Middle frontal gyrus (tissue), 1 donor: ENCODE measurements at regions not wholly inside any gene's neighbourhood (a gene's known extent, or its start where the extent isn't known, plus 50 kb on each side); places are given as distances from the start of the nearest gene placed in this dataset.

ENCODE experiments used
- DNase-seq: peaks from one replicate; pipeline ENCODE4 v3.0.0-alpha.2; 2015; ENCODE audit warnings: low spot score; ENCODE audit errors: extremely low spot score

DNA sequence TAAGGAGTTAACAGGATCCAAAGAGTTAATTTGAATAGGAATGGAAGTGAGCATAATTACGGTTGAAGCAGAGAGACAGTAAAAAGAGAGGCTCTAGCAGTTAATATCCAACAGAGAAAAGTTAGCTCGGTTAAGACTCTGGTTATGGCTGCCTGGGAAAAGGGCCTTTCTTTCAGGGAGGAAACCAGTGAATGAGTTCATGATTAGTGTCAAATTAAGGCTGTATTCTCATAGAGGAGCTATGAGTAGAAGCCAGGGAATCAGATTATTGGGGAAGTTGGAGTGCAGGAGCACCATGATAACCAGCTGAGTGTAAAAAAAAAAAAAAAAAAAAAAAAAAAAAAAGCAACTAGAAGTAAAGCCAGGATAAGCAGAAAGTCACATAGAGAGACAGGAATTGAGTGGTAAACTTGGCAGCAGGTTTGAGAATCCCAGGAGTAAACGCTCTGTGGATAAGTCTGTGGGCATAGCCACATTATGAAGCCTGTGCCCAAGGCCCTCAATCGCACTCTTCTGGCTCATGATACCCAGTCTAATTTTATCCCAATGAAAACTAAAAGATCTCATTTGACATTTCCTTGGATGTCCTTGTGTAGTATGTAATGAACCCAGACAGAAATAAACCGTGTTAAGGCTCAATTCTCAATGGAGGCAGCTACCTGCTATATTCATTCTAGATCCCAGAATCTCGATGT, 372.6 kb upstream of the MPDZ start:
- DNase-seq = no peak

DNA sequence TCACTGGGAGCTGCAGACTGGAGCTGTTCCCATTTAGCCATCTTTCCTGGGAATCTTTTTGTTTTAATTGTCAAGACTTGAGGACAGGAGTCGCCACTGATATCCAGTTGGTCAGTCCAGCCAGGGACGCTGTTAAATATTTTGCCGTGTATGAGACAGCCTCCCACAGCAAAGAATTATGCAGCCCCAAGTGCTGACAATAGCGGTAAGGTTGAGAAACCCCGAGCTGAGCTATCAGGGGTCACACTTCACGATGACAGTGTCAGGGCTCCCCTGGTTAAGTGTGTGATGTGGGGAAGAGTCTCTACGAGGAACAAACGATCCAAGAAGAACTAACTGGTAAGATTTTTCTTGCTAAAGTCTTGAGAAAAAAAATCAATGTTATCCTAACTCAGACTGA, 372.0 kb upstream of the MPDZ start:
- DNase-seq = no peak

DNA sequence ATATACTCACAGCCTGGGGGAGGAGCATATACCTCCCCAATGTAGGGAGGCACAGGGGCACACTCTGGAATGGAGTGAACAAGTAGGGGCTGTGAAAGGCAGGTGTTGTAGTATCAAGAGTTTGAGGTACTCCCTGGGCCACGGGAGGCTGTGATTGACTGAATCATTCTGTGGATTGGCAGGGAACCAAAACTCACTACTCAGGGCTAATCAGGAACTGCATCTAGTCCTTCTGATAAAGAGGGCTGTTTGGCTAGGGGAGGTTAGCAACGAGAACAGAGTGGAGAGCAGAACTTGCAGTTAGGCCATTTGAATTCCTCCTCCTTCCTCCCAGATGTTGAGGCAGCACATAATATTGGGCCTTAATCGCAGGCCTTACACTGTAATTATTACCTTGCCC, 369.2 kb upstream of the MPDZ start:
- no peak for DNase-seq

DNA sequence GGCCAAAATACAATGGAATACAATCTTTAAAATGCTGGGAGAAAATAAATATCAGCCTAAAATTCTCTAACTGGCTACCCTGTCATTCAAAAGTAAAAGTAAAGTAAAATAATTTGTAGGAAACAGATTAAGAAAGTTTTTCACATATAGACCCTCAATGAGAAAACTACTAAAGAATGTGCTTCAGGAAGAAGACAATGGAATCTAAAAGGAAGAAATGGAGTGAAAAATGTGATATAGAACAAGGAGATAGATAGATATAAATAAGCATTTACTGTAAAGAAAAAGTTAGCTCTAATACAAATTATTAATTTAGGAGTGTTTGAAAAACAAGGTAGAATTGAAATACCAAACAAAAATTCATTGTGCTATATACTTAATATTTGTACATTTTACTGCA, 368.6 kb upstream of the MPDZ start:
- DNase-seq = no peak

DNA sequence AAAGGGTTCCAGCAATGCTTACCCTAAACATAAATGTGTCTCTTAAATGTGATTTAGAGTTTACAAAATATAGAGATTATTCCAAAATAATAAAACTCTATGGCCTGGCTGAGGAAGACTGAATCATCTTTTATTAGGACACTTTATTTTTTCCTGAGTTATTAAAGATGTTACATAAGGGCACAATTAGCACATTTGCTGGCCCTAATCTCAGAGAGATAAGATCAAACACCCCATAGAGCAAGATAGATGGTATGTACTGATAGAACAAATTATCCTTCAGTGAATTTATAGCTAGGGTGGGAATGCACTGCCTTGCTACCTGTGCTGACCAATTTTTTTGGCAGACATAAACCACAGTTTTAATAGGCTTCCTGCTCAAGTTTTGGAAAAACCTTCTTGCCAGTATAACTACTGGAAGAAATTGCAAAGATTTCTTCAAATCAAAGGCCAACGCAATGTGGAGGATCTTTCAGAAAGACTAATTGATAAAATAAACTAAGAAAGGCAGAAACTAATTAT, 367.1 kb upstream of the MPDZ start:
- no peak for DNase-seq

DNA sequence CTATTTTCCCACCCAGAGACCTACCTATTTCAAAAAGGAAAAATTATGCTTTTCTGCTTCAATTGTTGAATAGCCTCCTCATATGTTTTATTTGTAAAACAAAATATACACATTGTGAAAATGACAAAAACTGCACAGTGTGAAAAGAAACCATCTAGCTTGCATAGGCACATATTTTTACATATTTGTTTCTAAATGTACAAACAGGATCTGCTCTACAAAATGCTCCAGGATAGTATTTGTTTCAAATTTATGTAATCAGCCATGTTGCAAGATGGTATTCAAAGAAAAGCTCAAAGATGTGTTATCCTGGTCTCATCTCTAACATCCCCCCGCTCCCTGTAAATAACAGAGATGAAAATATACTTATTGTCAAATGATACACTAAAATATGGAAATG, 366.1 kb upstream of the MPDZ start:
- DNase-seq = no peak

DNA sequence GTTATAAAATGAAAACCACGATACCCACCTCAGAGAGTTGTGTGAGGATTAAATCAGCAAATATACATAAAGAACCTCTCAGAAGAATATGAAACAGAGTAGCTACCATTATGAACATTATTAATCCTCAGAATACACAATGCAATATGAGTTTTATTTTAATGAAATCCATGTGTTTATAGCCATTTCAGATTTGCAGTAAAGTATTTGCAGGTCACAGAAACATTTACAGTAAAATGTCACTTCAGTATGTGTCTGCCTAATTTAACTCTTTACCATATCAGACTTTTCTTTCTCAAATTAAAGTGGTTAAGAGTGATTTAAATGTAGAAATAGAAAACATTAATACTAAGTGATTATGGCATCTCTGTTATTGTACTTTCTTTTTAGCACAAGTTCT, 365.2 kb upstream of the MPDZ start:
- no peak for DNase-seq

DNA sequence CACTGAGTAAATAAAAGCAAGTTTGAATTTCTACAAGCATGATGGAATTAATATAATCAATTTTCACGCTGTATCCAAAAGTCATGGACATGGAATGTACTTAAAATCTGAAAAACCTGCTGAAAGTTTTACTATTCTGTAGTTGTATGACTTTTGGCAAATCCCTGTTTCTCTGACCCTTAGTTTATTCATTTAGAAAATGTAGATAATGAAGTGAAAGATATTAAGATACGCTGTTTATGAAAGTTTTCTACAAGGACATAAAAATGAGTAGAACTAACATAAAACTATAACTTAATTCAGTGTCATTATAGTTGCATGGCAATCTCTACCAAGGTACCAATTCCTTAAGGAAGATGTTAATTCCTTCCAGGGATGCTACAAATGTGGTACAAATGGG, 363.2 kb upstream of the MPDZ start:
- no peak for DNase-seq

DNA sequence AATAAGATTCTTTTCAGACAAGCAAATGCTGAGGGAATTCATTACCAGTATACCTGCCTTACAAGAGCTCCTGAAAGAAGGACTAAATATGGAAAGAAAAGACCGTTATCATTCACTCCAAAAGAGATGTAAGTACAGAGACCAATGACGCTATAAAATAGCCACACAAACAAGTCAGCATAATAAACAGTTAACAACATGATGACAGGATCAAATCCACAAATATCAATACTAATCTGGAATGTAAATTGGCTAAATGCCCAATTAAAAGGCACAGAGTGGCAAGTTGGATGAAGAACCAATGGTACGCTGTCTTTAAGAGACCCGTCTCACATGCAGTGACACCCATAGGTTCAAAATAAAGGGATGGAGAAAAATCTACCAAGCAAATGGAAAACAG, 349.6 kb upstream of the MPDZ start:
- no peak for DNase-seq

DNA sequence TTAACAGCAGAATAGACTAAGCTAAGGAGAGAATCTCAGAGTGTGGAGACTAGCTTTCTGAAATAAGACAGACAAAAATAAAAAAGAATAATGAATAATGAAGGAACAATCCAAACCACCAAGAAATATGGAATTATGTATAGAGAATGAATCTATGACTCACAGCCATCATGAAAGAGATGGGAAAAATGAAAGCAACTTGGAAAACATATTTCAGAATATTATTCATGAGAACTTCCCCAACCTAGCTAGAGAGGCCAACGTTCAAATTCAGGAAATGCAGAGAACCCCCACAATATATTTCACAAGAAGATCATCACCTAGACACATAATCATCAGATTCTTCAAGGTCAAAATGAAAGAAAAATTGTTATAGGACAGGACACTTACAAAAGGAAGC, 349.0 kb upstream of the MPDZ start:
- no peak for DNase-seq

DNA sequence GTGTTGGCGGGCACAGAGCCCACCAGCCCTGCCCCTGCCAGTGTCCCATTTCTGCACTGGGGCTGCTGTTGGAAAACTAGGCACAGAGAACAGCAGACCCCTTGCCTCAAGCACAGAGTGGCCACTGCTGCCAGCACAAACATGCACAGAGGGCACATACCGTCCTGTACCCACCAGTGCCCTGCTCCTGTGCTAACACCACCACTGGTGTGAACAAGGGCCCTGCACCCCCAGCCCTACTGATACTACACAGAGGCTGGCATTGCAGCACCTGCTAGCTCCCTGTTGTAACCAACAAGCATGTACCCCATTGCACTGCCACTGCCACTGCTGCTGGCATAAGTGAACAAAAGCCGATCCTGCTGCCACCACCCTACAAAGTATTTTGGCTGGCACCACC, 348.0 kb upstream of the MPDZ start:
- no peak for DNase-seq

DNA sequence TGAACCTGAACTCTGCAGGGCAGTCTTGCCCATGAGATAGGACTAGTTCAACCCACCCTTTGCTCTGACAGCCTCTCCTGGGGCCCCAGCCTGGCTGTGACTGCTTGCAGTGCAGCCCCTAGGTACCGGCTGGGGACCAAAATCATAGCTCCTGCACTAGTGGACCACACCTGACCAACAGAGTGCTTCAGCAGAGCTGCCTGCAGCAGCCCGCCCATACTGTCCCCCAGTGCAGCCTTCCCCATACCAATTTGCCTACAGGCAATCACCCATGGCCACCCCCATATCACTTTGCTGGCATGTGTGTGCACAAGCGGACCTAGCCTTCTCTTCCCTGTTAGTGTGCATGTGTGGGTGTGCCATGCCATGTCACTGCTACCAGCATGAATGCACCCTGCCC, 347.6 kb upstream of the MPDZ start:
- no peak for DNase-seq

DNA sequence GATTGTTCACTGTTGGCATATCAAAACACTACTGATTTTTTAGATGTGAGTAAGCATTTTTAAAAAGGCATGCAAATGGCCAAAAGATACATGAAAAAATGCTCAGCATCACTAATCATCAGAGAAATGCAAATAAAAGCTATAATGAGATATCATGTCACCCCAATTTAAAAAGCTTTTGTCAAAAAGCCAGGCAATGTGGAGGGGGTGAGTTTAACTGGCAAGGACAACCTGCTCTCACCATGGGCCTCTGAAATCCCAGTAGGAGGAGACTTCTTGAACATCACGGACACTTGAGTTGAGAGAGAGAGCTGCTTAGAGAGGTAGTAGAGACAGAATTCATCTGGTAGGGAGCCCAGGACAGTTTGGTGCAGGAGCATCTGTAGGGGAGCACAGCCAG, 347.1 kb upstream of the MPDZ start:
- DNase-seq = no peak

DNA sequence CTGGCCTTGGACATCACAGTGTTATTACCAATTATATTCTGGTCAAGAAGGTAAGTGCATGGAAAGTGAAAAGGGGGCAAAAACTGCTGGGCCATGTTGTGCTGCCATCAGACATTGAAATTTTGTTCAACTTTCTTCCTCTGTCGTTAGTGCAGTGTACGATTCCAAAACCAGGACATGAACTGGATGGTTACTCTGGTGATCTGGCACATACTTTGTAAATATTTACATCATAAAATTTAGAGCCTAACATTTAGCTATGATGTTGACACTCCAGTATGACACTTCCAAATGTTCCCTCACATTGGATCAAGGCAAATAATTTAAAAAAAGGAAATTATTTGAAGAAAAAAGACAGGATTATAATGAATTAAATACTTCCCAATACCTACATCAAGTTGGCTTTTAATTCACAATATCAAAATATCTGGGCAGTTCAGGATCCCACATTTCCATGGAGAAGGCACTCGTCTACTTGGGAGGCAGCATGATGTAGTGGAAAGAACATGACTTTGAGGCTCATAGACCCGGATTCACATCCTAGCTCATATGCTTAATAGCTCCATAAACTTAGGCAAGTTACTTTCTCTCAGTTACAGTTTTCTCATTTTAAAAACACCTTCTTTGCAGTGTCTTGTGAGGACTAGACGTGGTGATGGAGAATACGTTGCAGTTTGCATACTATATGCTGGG, 342.5 kb upstream of the MPDZ start:
- no peak for DNase-seq

DNA sequence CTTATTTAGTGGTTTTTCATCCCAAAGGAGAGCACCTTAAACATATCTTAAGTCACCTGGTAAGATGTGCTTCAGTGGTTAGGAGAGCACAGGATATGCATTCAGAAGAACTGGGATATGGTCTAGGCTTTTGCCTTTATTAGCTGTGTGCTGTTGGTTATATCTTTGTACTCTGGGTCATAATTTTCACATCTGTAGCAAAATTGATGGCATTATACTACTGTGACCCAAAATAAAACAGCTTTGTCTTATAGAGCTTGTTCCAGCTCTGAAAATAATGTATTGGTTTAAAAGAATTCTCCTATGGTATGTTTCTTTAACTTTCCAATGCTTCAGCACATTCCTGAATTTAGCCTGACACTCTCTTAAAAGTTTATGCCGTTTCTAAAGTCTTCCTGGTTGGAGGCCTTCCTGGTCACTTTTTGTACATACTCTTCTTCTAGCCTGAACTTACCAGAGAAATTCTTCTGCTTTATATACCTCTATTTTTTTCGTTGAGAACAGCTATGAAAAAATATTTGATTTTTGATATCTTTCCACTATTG, 337.1 kb upstream of the MPDZ start:
- DNase-seq = no peak

DNA sequence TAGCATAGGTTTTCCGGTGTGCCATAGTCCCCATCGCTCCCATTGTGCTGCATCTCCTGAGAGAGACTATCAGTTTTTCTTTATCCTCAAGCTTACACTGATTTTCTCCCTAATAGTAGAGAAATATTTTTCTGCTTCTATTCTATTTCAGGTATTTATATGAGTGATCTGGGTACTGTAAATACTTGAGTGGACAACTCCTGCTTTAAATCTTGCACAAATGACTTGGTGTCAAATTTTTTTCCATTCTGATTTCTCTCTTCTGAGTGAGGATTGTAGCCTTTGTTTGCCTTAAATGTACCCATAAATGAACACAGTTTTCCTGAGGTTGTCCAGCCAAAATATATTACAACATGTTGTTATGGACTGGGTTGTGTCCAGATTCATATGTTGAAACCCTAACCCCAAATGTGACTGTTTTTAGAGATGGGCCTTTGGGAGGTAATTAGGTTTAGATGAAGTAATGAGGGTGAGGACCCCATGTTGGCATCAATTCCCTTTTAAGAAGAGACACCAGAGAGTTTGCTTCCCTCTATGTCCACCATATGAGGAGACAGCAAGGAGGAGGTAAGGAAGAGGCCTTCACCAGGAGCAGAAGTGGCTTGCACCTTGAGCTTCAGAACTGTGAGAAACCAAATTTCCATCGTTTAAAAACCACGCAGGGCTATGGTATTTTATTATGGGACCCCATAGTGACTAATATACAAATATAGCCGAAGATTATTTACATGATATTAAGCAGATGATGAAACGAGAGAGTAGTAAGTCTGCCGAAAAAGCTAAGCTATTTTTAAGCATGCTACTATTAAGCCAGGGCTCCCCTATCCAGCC, 336.4 kb upstream of the MPDZ start:
- DNase-seq = no peak

DNA sequence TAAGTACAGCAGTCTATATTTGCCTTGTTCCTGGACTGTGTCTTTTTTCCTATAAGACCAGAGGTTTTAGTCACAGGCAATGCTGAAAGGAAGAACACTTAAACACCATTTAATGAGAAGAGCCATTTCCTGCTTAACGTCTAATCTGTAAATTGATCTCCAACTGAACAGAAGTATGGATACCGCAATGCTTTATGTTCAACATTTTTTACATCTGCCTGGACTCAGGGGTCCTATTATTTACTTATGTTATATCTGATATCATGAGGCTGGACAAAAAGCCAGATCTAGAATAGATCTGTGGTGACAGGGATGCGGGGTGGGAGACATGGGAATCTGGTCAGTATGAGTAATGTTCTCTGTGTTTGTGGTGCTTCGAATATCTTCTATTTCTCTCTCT, 334.6 kb upstream of the MPDZ start:
- DNase-seq = no peak

DNA sequence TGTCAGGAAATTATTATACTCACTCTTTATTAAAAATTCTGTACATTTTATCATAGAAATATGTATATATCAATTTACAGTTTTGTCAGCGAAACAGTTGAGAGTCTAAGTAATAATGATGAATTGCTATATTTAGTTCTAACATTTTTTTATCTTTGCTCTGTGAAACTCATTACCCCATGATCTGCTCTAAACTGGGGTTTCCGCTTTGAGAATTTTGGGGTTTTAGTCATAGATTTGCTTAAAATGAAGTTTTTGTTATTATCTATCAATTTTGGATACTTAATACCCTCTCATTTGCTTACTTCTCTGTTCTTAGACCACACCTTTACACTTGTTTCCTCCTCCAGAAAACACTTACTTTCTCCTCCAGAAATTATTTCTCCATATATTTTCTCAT, 333.8 kb upstream of the MPDZ start:
- DNase-seq = no peak

DNA sequence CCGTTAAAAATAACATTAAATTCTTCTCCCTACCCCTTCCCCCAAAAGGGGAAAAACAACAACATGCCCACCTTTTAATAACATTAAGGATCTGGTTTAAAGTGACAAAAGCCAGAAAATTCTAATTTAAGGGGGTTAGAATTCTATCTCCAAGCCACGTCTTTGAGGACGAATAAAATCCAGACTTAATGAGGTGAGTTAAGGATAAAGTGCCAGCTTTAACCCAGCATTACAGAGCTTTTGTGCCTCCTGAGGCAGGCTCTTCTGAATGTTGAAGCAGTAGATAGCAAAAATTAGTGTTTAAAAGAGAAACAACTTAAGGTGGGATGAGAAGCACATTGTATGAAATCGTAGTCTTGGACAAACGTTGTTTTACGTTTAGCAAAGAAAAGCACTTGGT, 329.0 kb upstream of the MPDZ start:
- DNase-seq = no peak

DNA sequence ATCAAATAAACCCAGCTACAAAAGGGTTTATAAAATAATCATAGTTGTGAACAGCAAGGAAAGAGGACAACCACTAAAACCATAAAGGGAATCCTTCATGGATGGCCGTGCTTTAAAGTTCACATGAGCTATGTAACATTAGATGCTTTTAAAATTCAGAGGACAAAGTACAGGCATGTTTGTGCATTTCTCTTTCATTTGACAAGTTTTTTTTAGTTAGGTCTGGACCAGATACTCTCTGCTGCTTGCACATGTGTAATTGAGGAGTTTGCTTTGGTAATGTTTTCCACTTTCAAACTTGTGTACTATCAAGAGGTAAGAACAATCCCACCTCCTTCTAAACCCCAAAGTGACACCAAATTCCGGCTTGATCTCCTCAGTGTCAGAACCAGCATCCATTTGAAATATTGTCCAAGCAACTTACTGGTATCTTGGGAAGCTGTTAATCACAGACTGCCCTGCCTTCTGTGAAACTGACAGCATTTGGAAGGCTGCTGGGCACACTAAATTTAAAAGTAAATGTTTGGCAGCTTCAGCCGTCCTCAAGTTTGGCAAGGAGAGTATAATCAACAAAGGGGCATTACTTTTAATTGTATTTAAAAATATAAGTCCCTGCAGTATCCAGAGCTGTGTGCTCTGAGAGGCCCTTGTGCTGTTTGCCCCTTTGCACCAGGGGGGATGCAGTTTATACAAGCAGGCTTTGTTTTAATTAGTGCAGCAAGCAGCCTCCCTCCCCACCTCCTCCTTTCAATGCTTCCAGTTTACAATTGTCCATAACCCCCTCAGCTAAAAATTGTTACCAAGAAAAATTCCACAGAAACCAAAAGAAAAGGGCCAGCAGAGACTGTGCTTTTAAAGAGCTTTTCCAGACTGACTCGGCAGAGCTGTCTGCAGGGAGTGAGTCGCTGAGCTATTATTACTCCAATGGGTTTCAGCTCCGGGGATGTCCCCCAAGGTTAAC, 328.3 kb upstream of the MPDZ start:
- DNase-seq = no peak

DNA sequence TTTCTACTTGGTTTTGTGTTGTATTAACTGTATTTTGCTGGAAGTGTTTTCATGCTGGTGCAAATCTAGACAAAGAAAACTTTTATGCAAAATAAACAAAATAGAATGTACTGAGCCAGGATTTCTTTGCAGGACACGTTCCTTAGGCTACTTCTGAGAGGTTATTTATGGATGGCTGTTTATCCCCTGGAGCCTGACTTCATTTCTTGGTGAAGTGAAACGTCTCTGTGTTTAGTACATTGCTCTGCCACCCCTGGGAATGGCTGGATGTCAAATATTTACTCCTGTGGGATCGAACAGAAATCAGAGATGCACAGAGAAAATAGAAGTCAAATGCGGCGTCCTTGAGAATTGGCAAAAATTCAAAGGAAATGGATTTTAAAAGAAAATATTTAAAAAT, 327.1 kb upstream of the MPDZ start:
- DNase-seq = no peak
